DMS114 treated with DMSO at 0.1 percent for 48 hours (cell line): ENCODE measurements at regions not wholly inside any gene's neighbourhood (a gene's known extent, or its start where the extent isn't known, plus 50 kb on each side); places are given as distances from the start of the nearest gene placed in this dataset.

ENCODE experiments used
- DNase-seq: peaks from one replicate; lab custom pipeline; 2025; ENCODE audit not compliant: unreplicated experiment; lab: John Stamatoyannopoulos, UW

DNA sequence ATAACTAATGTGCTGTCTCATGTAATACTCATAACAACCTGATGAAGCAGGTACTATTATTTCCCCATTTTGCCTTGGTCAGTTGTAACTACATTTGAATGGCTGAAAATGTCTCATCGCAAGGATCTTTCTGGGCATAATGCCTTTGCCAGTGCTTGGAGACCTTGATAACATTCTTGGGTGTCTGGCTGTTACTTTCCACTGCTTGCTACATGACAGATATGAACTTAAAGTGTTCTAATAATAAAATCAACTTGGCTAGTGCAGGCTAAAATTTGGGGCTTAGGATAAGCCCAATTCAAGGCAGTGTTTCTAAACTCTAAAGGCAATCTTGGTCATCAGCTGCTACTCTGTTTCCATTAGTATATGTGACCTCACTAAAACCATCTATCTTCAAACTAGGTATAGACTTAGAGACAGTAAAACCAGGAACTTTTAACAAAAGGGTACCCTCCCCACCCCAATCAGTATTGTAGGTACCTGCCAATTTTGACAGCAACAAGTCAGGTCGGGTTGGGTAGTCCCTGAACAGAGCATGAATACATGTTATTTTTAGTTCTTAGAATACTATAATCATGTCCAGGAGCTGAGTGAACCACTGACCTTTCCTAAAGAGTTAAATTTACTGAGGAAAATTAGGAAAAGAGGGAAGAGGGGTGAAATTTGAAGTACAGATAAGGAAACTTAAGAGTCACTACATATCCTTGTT, 68.2 kb upstream of the AHR start:
- no peak for DNase-seq

DNA sequence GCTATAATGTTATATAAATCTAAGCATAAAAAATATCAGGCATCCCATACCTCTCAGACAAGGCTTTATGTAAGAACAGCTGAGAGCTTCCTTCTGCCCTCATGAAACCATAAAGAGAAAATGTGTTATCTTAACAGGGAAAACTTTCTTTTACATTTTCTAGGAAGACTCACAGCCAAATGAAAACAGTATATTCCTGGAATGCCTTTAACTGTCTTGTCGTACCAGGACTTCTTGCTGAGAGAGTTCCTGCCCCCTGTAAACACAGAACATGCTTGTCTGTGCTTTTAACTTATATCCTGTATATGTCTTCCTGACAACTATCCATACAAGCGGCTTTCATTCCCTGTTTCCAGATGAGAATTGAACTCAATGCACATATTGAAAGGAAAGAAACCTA, 64.8 kb upstream of the AHR start:
- DNase-seq, result no peak

DNA sequence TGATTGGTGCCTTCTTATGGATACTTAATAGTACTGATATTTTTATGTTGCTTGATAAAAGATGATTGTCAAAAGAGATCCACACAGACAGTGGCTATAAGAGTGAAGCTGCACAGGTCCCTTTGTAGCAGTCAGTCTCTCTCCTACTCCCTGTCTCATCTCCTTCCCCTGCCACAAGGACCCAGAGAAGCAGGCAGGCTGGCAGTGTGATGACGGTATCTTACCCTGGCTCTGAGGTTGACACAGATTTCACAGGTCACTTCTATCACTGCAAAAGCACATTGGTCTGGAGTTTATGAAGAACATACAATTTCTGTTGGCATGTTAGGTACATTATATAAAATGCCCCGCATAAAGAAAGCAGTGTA, 64.4 kb upstream of the AHR start:
- DNase-seq, result no peak

DNA sequence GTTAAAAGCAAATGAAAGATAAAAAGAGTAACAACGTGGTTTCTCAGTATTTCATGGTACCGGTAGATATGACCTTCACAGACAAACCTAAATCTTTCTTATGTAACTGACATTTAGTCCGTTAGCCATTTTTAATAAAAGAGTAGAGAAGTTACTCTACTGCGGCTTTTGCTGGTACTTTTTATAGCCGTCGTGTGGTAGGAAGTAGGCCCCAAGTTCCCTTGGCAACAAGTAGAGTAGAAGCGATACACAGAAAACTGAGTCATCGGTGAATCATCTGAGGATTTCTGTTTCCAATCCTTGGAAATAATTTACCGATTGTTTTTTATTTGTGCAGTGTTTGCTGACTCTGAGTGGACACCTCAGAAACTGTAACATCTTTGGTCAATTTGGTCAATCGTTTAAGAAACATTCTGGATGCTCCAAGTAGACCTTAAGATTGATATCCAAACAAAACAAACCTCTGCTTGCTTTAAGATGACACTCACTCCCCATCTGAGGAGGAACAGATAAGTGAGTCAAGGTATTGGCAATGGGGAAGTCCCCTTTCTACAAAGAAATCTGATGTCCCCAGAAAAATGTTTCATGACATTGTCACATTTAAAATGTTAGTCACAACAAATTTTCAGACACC, 63.9 kb upstream of the AHR start:
- DNase-seq, result no peak

DNA sequence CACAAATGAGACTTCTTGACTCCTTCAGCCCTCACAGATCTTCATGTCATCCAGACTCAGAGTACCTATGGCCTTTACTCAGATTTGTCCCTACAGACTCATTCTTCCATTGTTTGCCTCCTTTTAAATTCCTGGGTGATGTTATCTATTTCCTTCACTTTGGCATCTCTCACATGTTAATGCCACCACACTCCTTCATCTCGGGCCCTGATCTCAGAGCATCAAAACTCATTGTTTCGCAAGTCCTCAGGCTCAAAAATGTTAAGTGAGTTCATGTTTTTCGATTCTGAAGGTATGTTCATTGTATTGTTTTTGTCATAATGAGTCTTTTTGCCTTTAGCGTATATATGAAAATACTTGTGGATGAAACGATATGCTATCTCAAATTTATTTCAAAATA, 62.3 kb upstream of the AHR start:
- DNase-seq, result no peak

DNA sequence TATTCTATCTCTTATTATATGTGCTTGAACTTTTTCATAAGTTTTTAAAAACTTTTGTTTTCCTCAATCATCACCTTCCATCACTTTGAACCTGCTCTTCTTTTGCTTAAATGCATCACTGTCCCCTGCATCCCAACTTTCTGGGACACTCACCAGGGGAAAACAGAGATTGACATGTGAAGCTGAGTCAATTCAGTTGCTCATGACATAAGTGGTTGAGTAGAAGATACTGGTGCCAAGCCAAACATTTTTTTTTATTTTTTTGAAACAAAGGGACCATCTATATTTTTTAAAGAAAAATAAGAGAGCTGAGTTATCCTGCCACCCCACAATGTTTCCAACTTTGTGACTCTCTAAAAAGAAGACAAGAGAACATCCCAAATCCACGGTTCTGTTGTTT, 61.8 kb upstream of the AHR start:
- no peak for DNase-seq

DNA sequence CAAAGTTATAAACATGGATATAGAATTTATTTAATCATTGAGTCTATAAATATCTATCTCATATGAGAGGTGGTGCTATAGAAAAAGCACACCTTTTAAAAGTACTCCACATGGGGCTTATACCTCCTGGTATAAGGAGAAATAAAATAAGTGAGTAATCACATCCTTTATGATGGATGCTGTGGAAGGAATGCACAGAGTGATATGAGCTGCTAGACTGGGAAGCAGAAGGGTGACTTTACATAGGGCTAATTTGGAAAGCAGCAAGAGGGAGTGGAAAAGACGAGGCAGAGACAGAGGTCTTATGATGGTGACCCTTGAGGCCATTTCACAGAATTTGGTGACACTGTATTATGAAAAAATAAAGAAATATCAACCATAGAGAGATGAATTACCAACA, 59.4 kb upstream of the AHR start:
- no peak for DNase-seq

DNA sequence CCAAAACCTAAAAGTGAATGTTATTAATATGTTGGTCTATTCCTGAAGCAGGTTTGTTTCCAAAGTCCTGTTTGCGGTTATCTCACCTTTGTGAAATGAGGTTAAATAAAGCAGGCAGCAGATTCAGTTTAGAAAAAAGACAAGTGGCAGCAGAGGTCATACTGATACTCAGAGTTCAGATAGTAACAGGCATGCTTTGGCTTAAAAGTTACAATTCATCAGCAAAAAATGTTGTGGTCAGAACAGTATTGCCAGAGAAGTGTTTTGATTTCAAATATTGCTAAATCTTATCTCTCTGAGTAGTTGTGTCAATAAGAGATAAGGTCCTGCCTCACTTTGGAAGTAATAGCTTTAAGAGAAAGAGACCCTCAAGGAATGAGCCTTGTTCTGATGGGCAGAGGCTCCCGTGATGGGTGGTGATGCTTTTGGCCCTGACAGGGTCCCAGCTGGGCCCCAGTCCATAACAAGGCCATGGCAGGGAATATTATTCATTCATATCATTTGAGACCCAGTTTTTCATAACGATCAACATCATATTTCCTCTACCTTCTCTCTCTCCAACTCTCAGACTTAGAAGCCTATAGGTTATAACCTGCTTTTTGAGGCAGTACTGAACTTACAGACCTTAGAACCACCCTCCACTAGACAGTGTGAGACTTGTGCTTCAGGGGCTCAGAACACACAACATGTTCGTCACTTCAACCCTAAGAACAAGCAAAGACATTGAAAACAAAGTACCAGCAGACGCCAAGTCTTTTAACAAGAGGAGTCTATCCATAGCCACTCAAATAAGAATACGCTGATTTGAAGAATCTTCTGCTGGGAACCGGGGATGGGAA, 58.5 kb upstream of the AHR start:
- no peak for DNase-seq

DNA sequence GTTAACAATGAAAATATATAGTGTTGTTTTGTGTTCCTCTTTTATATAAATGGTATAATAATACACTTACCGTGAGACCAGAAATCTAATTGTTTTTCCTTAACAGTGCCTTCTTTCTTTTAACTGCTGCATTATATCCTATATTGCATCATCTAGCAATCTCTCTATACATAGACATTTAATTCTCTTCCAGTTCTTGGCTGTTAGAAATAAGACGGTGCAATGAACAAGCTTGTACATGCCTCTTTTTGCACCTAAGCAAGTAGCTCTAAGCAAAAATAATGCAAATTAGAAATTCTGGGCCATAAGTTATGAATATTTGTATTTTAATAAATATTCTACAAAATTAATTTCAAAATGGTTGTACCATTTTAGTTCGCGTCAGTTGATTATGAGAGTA, 55.9 kb upstream of the AHR start:
- no peak for DNase-seq

DNA sequence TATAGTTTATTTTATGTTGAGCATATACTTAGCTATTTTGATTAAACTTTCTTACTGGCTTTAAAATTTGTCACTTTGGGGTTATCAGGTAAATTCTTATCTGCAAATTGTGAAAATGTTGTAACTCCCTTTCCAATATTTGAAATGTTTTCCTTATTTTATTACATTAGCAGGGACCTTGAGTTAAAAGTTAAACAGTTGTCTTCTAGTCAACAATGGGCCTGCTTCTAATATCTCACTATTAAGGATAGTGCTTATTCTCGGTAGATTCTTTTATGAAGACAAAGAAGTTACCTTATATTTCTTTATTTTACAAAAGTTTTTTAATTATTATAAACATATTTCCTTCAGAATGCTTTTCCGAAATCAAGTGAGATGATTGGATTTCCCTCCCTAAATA, 53.7 kb upstream of the AHR start:
- DNase-seq, result no peak

DNA sequence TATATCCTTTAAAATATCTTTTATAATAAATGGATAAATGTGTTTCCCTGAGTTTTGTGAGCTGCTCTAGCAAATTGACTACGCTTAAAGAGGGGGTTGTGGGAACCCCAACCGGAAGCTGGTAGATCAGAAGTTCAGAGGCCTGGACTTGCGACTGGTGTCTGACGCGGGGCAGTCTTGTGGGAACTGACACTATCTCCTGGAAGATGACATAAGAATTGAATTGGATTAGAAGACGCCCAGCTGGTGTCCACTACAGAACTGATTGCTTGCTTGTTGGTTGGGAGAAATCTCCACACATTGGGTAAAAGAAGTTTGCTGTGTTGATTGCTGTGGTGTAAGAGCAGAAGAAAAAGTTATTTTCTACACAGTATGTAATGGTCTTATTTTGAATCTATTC, 51.1 kb upstream of the AHR start:
- DNase-seq, result no peak

DNA sequence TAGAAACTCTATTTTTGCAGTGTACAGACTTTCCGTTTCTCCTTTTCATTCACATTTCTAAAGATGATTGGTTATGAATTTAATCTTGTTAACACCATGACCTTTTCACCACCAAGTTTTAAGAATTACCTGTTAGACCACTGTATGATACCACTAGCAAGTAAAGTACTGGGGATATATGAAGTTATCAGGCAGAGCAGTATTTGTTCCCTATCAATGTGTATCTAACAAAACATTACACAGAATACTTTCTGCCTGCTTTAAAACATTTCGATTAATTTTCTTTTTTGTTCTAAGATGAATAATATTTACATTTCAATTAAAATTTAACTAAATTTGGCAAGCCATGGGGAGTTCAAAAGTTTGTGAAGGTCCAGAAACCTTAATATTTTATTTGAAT, 49.9 kb upstream of the AHR start:
- DNase-seq, result no peak
